HG02678 (cell line): ENCODE measurements at regions not wholly inside any gene's neighbourhood (a gene's known extent, or its start where the extent isn't known, plus 50 kb on each side); places are given as distances from the start of the nearest gene placed in this dataset.
"Not testable (repeated sequence)": the region's sequence is repeated elsewhere in the genome, so short reads cannot be mapped to it uniquely, and the experiment has no call there.

Source experiments
- ATAC-seq: cut with Tn5 transposase; IDR thresholded peaks from one replicate; pipeline ENCODE4 v1.9.1; 2021; ENCODE audit warnings: mild to moderate bottlenecking, moderate library complexity; ENCODE audit not compliant: unreplicated experiment

DNA sequence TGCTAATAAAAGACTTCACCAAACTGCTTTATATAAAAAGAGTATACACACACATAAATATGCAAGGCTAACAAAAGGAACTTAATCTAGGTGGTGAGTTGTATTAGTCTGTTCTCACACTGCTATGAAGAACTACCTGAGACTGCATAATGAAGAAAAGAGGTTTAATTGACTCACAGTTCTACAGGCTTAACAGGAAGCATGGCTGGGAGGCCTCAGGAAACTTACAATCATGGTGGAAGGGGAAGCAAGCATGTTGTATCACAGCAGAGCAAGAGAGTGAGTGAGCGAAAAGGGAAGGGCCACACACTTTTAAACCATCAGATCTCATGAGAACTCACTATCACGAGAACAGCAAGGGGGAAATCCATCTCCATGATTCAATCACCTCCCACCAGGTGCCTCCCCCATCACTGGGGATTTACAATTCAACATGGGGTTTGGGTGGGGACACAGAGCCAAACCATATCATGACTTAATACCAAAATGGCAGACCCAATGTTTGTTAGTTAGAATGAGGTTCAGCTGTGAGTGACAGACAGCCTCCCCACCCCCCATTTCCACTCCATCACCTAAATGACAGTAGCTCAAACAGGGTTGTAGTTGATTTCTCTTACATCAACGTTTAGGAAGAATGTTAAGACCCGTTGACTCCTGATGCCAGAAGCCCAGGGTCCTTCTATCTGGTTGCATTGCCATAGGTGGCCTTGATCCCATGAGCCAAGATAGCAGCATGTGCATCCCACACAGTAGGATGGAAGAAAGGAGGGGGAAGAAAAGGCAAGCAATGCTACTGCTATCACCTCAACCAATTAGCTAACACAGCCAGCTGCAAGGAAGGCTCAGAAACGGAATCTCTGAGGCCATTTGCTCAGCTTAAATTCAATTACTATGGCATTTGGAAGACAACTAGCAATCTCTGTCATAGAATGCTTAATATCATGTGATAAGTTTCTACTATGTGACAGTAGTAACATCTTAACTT, 77.0 kb downstream of the CCDC71L start:
- no peak for ATAC-seq

DNA sequence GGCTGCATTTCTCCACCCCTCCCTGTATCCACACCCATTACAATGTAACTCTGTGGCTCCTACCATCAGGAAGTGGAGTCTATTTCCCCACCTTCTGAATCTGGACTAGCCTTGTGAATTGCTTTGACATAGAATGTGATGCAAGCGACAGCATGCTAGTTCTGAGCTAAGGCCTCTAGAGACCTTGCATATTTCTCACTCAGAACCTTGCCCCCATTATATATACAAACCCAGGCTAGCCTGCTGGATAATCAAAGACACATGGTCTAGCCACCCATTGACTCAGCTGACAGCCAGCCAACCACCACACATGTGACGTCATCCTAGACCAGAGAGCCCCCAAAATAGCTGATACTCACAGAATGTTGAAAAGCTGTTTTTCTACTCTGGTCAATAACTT, 77.9 kb downstream of the CCDC71L start:
- no peak for ATAC-seq

DNA sequence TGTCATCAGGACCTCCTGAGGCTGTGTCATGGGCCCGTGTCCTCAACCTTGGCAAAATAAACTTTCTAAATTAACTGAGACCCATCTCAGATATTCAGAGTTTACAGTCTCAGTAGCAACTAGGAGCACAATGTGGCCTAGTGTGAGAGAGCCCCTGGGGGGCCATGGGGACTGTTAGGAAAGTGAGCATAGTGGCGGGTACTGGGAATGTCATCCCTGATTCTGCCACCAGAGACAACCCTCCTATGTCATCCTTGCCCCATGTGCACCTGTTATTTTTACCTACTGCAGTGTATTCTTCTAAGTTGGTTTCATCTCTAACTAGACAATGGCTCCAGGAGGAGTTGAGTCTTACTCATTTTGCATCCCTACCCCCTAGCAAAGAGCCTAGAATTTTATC, 78.6 kb downstream of the CCDC71L start:
- ATAC-seq: no peak

DNA sequence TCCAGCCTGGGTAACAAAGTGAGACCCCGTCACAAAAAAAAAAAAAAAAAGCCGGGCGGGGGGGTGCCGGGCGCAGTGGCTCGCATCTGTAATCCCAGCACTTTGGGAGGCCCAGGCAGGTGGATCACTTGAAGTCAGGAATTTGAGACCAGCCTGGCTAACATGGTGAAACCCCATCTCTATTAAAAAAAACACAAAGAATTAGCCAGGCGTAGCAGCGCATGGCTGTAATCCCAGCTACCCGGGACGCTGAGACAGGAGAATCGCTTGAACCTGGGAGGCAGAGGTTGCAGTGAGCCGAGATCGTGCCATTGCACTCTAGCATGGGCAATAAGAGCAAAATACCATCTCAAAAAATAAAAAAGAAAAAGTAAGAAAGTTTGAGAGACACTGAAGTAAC, 81.9 kb downstream of the CCDC71L start:
- not testable (repeated sequence) for ATAC-seq

DNA sequence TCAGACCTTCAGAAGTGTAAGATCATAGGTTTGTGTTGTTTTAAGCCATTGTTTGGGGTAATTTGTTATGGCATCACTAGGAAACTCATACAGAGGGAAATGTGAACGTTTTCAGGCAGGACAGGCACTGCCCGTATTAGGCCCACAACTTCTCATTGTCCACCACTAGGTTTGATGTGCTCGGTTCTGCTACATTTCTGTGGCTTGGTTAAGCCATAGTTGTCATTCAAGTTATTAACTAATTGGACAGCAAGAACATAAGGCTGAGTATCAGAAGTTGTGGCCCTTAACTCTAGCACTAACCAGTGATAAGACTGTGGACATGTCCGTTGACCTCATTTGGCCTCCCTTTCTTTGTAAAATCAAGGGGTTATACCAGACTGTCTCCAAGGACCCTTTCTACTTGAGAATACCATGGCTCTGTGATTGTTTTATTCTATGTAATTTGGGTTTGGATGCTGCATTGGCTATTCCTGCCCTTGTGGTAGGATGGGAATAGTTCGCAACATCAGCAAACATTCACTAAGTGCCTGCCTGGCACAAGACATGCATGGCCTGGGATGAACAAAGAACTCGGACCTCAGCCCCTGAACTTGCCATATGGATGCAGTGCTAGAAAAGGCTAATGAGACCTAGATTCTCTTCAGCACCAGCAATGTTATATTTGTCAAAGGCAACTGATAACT, 85.7 kb downstream of the CCDC71L start:
- ATAC-seq: no peak

DNA sequence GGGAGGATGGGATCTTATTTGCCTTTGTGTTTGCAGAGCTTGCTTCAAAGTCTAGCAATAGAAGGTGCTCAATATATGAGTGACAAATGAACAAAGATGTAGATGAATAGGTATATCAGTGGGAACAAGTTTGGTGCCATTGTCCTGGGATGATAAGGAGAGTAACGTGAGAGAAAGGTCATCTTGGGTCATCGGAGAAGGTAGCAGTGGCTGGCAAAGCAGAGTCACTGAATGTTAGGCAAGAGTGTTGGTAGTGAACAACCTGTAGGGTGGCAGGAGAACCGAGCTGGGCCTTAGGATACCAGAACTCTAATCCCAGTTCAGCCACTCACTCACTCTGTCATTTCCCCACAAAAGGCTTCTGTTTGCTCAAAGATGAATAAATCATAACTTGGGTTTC, 87.2 kb downstream of the CCDC71L start:
- no peak for ATAC-seq

DNA sequence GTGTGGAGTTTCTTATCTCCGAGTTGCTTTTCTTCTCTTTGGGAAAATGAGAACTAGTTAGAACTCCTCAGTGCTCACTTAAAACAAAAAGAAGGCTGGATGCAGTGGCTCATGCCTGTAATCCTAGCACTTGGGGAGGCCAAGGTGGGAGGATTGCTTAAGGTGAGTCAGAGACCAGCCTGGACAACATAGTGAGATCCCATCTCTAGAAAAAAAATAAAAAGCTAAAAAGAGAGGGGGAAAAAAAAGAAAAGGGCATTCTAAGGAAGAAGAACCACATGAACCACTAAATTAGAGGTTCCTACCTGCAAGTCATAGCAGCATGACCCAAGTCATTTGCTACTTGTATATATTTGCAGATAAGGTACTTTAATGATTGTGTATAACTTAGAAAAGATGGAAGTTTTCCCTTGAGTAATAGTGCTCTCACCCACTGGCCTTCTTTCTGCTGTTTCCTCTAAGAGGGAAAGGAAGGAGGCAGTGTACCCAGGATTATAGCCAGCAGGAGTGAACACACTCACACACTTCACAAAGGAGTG, 87.8 kb downstream of the CCDC71L start:
- no peak for ATAC-seq

DNA sequence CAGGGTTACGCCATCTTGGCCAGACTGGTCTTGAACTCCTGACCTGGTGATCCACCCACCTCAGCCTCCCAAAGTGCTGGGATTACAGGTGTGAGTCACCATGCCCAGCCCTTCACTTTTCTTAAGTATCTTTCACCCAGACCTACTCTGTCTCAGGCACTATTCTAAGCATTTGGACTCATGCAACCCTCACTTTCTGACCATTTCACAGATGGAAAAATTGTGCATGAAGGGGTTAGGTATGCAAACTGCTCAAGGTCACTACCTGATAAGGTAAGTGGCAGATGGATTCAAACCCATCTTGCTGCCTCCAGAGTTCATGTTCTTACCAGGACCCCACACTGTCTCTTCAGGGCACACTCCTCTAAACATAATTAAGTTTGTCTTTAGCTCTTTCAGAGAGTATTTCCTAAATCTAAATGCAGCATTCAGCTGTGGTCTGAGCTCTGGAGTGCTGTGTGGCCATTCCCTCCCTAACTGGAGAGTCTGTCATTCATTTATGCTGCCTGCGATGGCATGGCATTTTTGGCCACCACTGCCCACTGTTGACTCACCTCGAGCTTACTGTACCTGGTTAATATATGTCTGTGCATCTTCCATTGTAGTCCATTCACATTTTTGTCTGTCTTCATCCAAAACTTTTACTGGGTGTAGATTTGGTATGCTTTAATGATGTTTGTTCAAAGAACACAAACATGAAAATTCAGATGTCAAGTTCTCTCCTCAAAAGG, 88.4 kb downstream of the CCDC71L start:
- ATAC-seq: no peak

DNA sequence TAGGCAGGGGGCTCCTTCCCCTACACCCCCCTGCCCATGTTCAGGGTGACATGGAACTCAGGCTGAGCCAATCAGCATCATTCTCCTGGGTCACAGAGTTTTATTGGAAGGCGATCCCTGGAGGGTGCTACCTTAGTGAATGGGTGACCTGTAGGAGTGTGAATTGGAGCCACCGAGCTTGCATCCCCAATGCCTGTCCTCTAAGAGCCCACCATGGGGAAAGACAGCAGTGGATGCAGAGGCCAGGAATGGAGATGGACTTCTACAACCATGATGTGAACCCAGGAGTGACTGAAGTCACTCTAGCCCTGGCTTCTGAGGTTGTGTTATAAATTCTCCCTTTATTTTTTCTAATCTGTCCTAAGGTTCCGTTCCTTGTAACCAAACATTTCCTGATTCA, 89.4 kb downstream of the CCDC71L start:
- no peak for ATAC-seq

DNA sequence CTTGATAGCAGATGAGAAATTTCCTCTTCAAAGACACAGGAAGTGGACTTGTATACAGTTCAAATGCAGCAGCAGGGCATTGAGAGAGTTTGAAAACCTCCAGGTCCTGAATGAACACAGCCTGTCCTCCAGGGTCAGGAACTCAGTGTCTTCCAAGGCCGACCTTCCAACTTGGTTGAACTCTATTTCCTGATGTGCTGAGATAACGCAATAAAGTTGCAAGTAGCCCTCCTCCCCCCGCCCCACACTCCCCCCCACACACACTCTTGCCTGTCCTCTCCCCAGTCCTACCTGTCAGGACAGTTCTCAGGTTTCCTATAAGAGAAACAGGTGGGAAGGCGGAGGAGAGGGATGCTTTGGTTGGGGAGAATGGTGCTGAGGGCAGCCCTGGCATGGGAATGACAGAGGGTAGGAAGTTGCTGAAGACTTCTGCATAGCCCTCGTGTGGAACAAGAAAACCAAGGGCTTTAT, 90.0 kb downstream of the CCDC71L start:
- no peak for ATAC-seq

DNA sequence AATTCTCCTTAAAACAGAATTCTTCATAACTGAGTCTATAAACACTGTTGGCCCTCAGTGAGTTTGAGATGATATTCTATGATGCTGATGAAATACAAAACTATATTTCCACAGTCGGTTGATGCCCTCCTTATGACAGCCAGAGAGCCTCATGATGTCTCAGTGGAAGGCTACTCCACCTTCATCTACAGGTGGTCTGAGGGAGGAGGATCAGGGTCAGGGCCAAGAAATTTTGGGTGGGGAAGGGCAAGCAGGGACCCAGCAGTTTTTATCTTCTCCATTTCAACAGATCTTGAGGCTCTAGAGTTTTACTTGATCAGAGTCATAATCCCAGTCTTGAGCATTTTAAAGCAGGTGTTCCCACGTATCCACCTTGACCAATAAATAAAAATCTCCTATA, 90.8 kb downstream of the CCDC71L start:
- ATAC-seq: no peak

DNA sequence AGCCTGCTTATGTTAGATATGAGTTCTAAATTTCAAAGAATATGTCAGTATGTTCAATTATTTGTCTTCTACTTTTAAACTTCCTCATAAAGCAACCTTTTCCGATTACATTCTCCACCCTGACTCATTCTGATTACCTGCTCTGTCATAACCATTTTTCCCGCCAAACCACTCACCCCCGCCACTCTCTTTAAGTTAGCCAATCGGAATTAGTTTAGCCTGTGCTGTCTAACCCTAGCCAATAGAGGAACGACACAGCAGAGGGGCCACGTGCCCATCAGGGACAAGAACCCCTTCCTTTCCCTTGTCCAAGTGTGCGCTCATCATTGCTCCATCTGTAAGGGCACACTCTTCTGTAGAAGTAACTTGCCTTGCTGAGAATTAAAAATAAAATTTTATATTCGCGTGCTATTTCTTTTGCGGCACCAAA, 91.4 kb downstream of the CCDC71L start:
- no peak for ATAC-seq

DNA sequence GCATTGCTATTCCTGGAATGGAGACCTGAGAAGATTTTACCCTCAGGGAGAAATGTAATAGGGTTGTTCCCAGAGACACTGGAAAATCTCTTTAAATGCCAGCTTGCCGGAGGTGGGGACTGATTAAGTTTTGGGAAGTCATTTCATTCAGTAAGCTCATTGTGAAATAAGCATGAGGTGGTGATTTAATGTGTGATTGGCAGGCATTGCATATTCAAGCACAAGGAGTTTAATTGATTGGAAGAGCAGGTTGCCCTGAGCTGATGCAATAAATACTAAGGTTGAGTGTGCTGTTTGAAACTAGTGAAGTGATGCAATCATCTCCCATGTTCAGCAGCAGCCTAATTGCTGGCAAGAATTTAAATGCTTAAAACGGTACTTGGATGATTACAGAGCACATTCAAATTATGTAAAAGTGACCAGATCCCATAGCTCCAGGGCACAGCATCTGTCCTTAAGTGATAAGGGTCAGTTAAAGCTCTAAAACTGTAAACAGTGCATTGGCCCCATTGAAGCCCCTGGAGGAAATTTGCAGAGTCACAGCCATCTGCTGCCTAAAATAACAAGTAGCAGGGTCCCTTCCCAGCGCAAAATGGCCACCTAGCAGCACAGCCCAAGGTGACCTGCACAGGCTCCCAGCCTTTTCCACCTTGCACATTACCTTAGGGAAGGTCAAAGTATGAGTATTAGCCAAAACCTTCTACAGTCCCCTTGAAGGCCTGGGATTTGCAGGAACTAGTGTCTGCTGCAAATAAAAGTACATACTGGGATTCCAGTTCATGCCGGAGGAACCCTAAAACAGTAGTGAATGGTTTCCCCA, 92.1 kb downstream of the CCDC71L start:
- no peak for ATAC-seq

DNA sequence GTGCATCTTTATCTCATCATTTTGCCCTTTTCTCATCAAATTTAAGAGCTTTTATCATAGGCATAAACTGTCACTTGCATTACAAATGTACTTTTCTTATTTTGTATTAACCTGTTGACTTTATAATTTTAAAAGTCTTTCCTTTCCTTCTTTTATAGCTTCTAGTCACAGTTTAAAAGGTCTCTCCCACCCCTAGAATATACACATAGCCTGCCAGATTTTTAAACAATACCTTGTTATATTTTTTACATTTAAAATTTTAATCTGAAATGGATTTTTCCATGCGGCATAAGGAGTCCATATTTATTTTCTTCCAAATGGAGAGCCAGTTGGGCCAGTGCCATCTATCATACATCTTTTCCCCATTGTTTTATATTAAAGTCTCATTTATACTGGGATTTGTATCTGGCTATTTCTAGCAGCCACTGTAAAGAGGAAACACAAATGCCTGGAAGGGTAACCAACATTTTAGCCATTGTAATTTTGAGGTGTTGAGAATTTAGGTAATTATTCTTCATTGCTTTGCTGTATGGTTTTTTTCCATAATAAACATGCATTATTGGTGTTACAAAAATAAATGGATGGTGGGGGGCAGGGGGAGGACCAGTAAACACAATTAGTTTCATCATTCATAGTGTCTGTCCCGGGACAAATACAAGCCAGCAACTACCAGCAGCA, 92.8 kb downstream of the CCDC71L start:
- ATAC-seq: no peak

DNA sequence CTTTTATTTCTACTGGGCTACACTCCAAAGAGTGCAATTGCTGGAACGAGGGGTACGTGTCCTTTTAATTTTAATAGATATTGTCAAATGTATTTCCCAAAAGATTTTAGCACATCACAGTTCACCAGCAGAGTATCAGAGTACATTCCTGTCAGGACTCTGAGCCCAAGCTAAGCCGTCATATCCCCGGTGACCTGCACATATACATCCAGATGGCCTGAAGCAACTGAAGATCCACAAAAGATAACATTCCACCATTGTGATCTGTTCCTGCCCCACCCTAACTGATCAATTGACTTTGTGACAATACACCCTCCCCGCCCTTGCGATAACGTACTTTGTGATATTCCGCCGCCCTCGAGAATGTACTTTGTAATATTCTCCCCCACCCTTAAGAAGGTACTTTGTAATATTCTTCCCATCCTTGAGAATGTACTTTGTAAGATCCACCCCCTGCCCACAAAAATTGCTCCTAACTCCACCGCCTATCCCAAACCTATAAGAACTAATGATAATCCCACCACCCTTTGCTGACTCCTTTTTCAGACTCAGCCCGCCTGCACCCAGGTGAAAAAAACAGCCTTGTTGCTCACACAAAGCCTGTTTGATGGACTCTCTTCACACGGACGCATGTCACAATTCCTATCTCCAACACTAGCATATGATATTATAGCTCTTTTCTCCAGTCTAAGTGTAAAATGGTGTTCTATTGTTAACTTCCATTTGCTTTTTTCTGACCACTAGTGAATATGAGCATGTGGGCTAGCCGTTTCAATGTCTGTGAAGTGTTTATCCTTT, 93.6 kb downstream of the CCDC71L start:
- ATAC-seq: not testable (repeated sequence)

DNA sequence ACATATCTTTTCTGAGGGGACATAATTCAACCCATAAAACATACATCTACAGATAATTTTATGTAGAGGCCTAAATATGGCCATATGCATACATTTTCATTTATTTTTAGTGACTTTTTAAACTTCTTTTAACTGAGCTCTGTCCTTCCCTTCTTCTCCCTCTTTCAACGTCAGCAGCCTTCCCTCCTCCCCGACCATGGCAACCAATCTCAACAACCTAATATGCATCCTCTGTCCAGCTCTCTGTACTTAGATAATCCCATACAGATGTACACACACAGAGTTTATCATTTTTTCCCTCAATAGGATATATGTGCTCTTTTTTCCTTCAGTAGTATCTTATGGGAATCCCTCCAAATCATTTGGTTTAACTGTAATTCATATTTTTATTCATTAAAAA, 94.3 kb downstream of the CCDC71L start:
- ATAC-seq: no peak

DNA sequence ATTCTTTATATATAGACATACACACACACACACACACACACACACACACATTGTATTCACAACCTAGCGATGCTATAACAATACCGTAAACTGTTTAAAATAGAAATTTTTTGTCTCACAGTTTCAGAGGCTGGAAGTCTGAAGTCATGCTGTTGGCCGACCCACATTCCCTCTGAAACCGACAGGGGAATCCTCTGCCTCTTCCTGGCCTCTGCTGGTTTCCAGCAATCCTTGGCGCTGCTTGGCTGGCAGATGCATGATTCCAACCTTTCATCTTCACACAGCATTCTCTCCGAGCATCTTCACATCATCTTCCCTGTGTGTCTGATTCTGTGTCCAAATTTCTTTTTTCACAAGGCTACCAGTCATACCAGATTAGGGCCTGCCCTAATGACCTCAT, 94.8 kb downstream of the CCDC71L start:
- no peak for ATAC-seq

DNA sequence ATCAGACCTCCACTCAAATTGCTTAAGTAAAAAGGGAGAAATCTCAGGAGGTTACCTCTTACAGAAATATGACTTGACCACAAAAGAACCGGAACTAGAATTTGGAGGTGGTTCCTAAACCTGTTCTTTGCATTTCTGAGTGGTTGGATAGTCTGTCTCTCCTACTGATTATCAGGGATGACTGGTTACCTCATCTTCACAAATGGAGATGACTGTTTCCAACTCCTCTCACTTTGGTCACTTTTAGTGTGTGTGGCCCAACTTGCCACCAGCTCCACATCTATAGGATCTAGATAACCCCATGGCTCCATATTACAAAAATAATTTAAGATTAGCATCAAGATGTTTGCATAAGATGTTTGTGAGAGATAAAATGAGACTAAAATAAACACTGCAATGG, 95.5 kb downstream of the CCDC71L start:
- ATAC-seq: no peak
